D341Med (cell line): ENCODE measurements at regions not wholly inside any gene's neighbourhood (a gene's known extent, or its start where the extent isn't known, plus 50 kb on each side); places are given as distances from the start of the nearest gene placed in this dataset.
"Not testable (repeated sequence)": the region's sequence is repeated elsewhere in the genome, so short reads cannot be mapped to it uniquely, and the experiment has no call there.

Experiments used
- DNase-seq: peaks from one replicate; pipeline ENCODE4 v3.0.0; 2012; ENCODE audit warnings: low spot score

GRCh38 chr6:30832864-30833263 lies 51.5 kb upstream of the DDR1 start:
- DNase-seq: no peak

- DNase-seq: no peak
Measured at GRCh38 chr6:30830438-30830837, 53.9 kb upstream of the DDR1 start.

- no peak for DNase-seq
Measured at GRCh38 chr6:30829639-30830255, 54.6 kb upstream of the DDR1 start.

DNA sequence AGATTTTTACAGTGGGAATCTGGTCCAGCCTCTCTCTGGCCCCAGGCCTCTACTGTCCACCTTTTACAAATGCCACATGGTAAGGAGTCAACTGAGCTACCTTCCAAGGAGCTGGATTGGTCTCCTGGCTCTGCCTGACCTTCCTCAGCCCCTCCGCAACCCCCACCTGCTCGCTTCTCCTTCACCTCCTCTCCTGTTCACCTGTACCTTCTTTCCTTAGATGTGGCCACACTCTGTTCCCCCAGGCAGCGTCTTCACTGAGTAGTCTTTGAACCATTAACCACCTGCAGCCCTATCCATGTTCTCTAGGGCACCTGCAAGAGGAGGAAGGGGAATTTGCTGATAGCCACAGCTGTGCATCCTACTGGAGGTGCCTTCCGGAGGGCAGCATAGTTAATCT lies 55.3 kb upstream of the DDR1 start:
- DNase-seq: no peak

DNA sequence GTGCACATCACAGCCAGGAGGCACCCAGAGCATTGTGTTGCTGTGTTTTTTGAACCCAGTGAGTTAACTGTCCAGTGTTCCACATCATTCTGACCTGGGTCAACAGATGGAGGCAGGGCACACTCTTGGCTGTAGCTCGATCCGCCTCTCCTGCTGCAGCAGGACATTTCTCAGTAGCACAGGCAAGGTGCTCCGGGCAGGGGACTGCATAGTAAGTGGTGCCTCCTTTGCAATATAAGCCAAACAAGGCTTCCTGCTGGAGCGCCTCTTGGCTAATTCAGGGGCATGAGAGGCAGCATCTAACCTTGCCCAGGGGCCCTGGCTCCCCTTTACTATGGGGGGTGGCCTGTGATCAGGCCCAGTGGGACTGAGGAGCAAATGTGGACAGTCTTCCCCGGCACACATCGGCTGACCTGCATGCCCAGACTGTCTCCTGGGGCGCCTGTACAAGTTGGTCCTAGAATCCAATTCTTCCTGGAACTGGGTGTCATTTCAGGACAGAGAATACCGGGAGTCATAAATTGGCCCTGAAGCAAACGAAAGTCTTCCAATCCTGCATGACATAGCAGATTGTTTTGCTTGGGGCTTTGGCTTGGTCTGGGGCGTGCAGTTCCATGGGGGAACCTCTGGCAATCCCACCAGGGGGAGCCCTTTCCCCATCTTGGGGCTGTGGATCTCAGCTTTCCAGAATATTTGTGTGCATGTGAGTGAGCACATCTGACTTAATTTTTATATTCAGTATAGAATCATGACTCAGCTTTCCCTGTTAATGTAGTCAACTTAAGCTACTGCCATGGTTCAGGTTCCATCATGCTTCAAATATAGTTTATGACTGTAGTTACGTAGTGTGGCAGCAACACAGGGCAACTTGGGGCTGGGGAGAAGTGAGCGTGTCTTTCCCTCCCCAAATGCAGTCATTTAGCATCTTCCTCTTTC lies 56.0 kb upstream of the DDR1 start:
- peak; percentile 85 for DNase-seq

- no peak for DNase-seq
Measured at GRCh38 chr6:30826961-30827342, 57.4 kb upstream of the DDR1 start.

GRCh38 chr6:30824698-30825097 lies 59.6 kb upstream of the DDR1 start:
- DNase-seq: no peak

DNA sequence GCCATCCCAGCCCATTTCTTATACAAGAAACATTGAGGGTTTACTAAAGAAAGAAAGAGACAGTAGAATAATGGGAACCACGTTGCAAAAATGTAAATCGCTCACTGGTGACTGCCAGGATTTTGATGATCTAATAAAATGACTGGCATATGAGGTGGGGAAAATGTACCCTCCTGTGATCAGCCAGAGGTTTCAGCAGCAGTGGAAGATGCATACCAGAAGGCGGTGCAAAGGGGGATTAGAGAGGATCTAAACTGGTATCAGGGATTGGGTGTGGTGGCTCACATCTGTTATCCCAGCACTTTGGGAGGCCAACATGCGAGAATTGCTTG lies 60.8 kb upstream of the DDR1 start:
- DNase-seq: no peak

DNA sequence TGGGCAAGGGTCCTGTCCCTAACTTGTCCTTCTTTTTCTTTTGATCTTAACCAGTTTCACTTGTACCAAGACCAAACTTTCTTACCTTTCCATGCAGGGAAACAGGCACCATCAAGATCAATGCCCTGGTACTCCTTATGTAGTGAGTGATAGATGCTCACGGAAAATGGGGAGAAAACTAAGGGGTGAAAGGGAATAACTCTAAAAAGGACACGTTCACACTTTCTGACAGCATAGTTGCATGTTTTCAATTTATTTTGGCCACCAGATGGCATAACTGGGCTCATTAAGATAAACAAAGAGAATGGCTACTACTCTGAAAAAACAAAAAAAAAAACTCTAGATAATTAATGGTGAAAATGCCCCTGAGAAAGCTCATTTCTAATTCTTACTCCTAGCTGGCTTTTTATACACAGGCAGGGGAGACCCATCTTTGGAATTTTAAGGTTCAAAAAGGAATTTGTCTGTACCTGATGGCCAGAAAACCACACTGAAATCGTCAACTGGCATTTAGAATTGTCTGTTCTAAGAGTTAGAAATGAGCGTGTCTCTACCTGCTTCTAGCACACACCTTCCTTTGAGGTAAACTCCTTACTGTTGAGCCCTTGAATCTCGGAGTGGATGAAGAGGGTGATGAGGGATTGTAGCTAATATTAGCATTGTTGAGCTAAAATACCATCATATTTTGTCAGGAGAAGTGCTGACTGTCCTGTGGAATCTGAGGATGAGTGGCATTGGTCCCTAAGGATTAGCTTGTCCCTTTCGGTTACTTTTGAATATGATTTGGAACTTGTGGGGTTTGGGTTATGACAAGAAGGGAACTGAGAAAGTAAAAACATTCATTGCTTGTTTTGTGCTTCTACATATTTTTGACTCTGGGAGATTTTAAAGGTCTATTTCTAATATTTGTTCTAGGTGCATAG lies 62.2 kb upstream of the DDR1 start:
- no peak for DNase-seq

- no peak for DNase-seq
Measured at GRCh38 chr6:30820193-30820592, 64.1 kb upstream of the DDR1 start.

DNA sequence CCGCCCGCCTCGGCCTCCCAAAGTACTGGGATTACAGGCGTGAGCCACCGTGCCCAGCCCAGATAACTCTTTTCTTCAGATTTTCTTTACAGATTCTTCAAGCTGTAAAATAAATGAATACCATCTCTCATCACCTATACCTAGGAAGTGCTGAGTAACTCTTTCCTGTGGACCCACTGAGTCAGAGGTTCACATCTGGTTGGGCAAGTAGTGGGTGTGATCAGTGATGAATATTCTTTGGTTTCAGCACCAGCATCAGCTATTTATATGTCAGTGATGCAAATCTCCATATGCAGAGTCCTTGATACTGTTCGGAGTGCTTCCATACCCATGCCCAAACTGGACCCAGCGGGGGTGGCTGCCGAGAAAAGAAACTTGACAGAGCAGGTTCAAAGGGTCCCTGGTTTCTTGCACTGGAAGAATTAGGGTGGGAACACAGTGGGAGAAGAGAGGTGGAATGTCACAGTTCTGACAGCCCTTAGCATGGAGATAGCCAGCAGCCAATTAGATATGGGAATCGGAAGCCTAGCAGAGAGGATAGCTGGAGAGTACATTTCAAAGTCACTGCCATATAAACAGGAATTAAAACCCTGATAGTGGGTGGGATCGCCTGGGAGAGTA lies 64.9 kb upstream of the DDR1 start:
- DNase-seq: no peak

- DNase-seq: no peak
Measured at GRCh38 chr6:30818391-30818841, 65.9 kb upstream of the DDR1 start.

- DNase-seq: no peak
Measured at GRCh38 chr6:30816791-30817739, 67.3 kb upstream of the DDR1 start.

- not testable (repeated sequence) for DNase-seq
Measured at GRCh38 chr6:30816296-30816695, 68.0 kb upstream of the DDR1 start.

DNA sequence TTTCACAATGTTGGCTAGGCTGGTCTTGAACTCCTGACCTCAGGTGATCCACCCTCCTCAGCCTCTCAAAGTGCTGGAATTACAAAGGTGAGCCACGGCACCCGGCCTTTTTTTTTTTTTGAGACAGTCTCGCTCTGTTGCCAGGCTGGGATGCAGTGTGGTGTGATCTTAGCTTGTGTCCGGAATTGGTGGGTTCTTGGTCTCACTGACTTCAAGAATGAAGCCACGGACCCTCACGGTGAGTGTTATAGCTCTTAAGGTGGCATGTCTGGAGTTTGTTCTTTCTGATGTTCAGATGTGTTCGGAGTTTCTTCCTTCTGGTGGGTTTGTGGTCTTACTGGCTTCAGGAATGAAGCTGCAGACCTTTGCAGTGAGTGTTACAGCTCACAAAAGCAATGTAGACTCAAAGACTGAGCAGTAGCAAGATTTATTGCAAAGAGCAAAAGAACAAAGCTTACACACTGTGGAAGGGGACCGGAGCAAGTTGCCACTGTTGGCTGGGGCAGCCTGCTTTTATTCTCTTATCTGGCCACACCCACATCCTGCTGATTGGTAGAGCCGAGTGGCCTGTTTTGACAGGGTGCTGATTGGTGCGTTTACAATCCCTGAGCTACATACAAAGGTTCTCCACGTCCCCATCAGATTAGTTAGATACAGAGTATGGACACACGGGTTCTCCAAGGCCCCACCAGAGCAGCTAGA lies 69.1 kb upstream of the DDR1 start:
- DNase-seq: not testable (repeated sequence)

DNA sequence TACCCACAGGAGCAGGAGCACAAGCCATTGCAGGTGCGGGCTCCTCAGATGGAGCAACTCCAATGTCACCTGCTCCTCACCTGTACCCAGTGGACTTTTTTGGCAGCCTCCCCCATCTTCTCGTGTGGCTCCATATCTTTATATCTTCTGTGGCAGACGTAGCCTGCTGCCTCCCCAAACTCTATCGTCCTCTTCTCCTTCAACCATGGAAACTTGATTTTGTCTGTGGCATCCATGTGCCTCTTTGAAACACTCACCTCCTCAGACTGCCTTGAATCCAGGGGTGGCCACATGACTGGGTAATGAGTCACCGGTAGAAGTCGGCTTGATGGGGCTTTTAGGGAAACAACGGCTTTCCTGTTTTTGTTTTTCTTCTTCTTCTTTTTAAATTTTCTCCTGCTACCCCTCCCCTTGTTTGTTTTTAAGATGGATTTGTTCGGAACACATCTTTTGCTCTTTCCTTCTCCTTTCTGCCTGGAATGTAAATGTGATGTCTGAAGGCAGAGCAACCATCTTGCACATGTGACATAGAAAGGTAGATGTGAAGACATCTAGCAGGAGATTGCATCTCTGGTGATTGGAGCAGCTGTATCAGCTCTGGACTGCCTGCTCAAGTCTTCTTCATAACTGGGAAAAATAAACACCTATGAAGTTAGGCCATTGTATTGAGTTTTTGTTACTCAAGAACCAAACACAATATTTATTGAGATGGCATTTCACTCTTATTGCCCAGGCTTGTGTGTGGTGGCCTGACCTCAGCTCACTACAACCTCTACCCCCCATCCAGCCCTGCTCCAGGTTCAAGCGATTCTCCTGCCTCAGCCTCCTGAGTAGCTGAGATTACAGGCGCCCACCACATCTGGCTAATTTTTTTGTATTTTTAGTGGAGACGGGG lies 69.9 kb upstream of the DDR1 start:
- DNase-seq: no peak

- DNase-seq: no peak
Measured at GRCh38 chr6:30813631-30814145, 69.3 kb upstream of the IER3 start.

- no peak for DNase-seq
Measured at GRCh38 chr6:30810813-30811339, 66.5 kb upstream of the IER3 start.

DNA sequence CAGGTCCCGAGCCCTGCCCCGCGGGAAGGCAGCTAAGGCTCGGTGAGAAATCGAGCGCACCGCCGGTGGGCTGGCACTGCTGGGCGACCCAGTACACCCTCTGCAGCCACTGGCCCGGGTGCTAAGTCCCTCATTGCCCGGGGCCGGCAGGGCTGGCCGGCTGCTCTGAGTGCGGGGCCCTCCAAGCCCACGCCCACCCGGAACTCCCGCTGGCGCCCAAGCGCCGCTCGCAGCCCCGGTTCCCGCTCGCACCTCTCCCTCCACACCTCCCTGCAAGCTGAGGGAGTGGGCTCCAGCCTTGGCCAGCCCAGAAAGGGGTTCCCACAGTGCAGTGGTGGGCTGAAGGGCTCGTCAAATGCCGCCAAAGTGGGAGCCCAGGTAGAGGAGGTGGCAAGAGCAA lies 63.2 kb upstream of the IER3 start:
- not testable (repeated sequence) for DNase-seq
